Prostate gland (tissue), 2 donors: ENCODE measurements at regions not wholly inside any gene's neighbourhood (a gene's known extent, or its start where the extent isn't known, plus 50 kb on each side); places are given as distances from the start of the nearest gene placed in this dataset.

Experiments used
- CTCF ChIP-seq, 4 experiments: fragments of 200-600 bp in 2 of 4; fragments of 450-650 bp in 2 of 4; sonication (generic) in 2 of 4; IDR thresholded peaks; 1 replicate in 3 of 4; 2 replicates in 1 of 4; pipeline ENCODE4 v1.5.1; 2016 to 2019; ENCODE audit warnings: antibody characterized with exemption in 4 of 4, mild to moderate bottlenecking in 2 of 4, moderate library complexity in 2 of 4
- POLR2A ChIP-seq: fragments of 450-650 bp; IDR thresholded peaks from one replicate; pipeline ENCODE4 v1.6.1; 2016; ENCODE audit warnings: antibody characterized with exemption, mild to moderate bottlenecking
- POLR2AphosphoS5 ChIP-seq: sonication (generic); formaldehyde crosslinking; IDR thresholded peaks from one replicate; pipeline ENCODE4 v1.6.1; 2017; ENCODE audit warnings: antibody characterized with exemption

- TF ChIP-seq POLR2A: no peak
- no peak for TF ChIP-seq CTCF (IDR thresholded peaks at IDR 0.05)
- TF ChIP-seq POLR2AphosphoS5: no peak
Measured at GRCh38 chr2:238653431-238654109, 194.3 kb upstream of the TWIST2 start.
